Trophoblast cell (in vitro differentiated cells and primary cell): ENCODE measurements at regions not wholly inside any gene's neighbourhood (a gene's known extent, or its start where the extent isn't known, plus 50 kb on each side); places are given as distances from the start of the nearest gene placed in this dataset.

Experiments
- DNase-seq, 2 donors: peaks; one replicate each; pipeline ENCODE4 v3.0.0-alpha.2; 2016
- H2AFZ ChIP-seq: 2 replicates; pipeline ENCODE4 v1.6.1; 2013; ENCODE audit warnings: low read length, moderate library complexity, mild to moderate bottlenecking; ENCODE audit not compliant: insufficient read depth, poor library complexity
- H2AK5ac ChIP-seq: 2 replicates; pipeline ENCODE4 v1.6.1; 2013; ENCODE audit warnings: mild to moderate bottlenecking, low read length
- H2BK120ac ChIP-seq: 2 replicates; pipeline ENCODE4 v1.6.1; 2013; ENCODE audit warnings: low read length, mild to moderate bottlenecking, moderate library complexity; ENCODE audit not compliant: insufficient read depth, poor library complexity
- H2BK12ac ChIP-seq: 2 replicates; pipeline ENCODE4 v1.6.1; 2013; ENCODE audit warnings: mild to moderate bottlenecking, low read length, moderate library complexity
- H2BK5ac ChIP-seq: 2 replicates; pipeline ENCODE4 v1.6.1; 2013; ENCODE audit warnings: low read length, low read depth, moderate library complexity, mild to moderate bottlenecking; ENCODE audit not compliant: poor library complexity
- H3K14ac ChIP-seq: 2 replicates; pipeline ENCODE4 v1.6.1; 2013; ENCODE audit warnings: mild to moderate bottlenecking, low read length
- H3K18ac ChIP-seq: 2 replicates; pipeline ENCODE4 v1.6.1; 2013; ENCODE audit warnings: mild to moderate bottlenecking, low read length
- H3K23ac ChIP-seq: 2 replicates; pipeline ENCODE4 v1.6.1; 2013; ENCODE audit warnings: low read length
- H3K27ac ChIP-seq: 2 replicates; pipeline ENCODE4 v1.5.1; 2013; ENCODE audit warnings: low read depth, mild to moderate bottlenecking, inconsistent platforms, low read length, moderate library complexity
- H3K27me3 ChIP-seq: 2 replicates; pipeline ENCODE4 v1.6.1; 2013; ENCODE audit warnings: inconsistent platforms, mild to moderate bottlenecking, low read length, moderate library complexity; ENCODE audit not compliant: insufficient read depth
- H3K36me3 ChIP-seq, 2 experiments: 1 replicate in 1 of 2; 2 replicates in 1 of 2; pipeline ENCODE4 v1.6.1; 2013; ENCODE audit warnings: low read length in 2 of 2, mild to moderate bottlenecking in 2 of 2, moderate library complexity in 1 of 2; ENCODE audit not compliant: insufficient read depth in 2 of 2, control insufficient read depth in 1 of 2
- H3K4ac ChIP-seq: 2 replicates; pipeline ENCODE4 v1.6.1; 2013; ENCODE audit warnings: low read depth, mild to moderate bottlenecking, low read length, moderate library complexity
- H3K4me1 ChIP-seq, 2 experiments: 1 replicate in 1 of 2; 2 replicates in 1 of 2; pipeline ENCODE4 v1.6.1; 2013; ENCODE audit warnings: low read length in 2 of 2, mild to moderate bottlenecking in 2 of 2, moderate library complexity in 1 of 2; ENCODE audit not compliant: insufficient read depth in 2 of 2, control insufficient read depth in 1 of 2
- H3K4me2 ChIP-seq: 2 replicates; pipeline ENCODE4 v1.6.1; 2013; ENCODE audit warnings: inconsistent platforms, mild to moderate bottlenecking, low read length, moderate library complexity
- H3K4me3 ChIP-seq: 2 replicates; pipeline ENCODE4 v1.5.1; 2013; ENCODE audit warnings: mild to moderate bottlenecking, low read depth, low read length, inconsistent platforms
- H3K79me1 ChIP-seq: one replicate; pipeline ENCODE4 v1.6.1; 2013; ENCODE audit warnings: low read length
- H3K79me2 ChIP-seq: 2 replicates; pipeline ENCODE4 v1.6.1; 2013; ENCODE audit warnings: low read length, mild to moderate bottlenecking; ENCODE audit not compliant: control insufficient read depth, insufficient read depth, poor library complexity
- H3K9ac ChIP-seq: 2 replicates; pipeline ENCODE4 v1.6.1; 2013; ENCODE audit warnings: mild to moderate bottlenecking, low read length
- H3K9me3 ChIP-seq: 2 replicates; pipeline ENCODE4 v1.6.1; 2013; ENCODE audit warnings: low read depth, mild to moderate bottlenecking, control low read depth, inconsistent platforms, low read length; ENCODE audit not compliant: insufficient read depth
- H4K12ac ChIP-seq: 2 replicates; pipeline ENCODE4 v1.6.1; 2013; ENCODE audit warnings: low read depth, mild to moderate bottlenecking, low read length, moderate library complexity
- H4K8ac ChIP-seq: 2 replicates; pipeline ENCODE4 v1.6.1; 2013; ENCODE audit warnings: low read depth, mild to moderate bottlenecking, low read length, moderate library complexity
- H4K91ac ChIP-seq: one replicate; pipeline ENCODE4 v1.6.1; 2013; ENCODE audit warnings: low read depth, mild to moderate bottlenecking, low read length, moderate library complexity
- WGBS: extraction: QIAGEN DNeasy Blood & Tissue Kit; methylation state at CpG from one replicate; pipeline ENCODE4 v1.1.7; 2013; ENCODE audit warnings: missing lambda C conversion rate; ENCODE audit not compliant: insufficient read length, insufficient coverage; ENCODE audit errors: extremely low coverage; 5-methylcytosine and 5-hydroxymethylcytosine counted together

- no peak overlapping the region for H2BK12ac ChIP-seq
- no CpG with 5 or more reads among the region's 12 CpGs for WGBS
- H2BK5ac ChIP-seq: no peak overlapping the region
- H2BK120ac ChIP-seq: no peak overlapping the region
- H3K79me2 ChIP-seq: no peaks in the 10 kb centered on the region
- H4K8ac ChIP-seq: no peak overlapping the region
- H3K27ac ChIP-seq: no peak overlapping the region
- H2AFZ ChIP-seq: no peak overlapping the region
- H3K4me2 ChIP-seq: no peak overlapping the region
- no peaks in the 10 kb centered on the region for H3K36me3 ChIP-seq
- no peak for DNase-seq
- no peaks in the 10 kb centered on the region for H3K4me1 ChIP-seq
- H4K12ac ChIP-seq: no peak overlapping the region
- no peak overlapping the region for H3K18ac ChIP-seq
- no peak overlapping the region for H3K4ac ChIP-seq
- H3K9ac ChIP-seq: no peak overlapping the region
- no peak overlapping the region for H3K14ac ChIP-seq
- no peak overlapping the region for H3K4me3 ChIP-seq
- H3K23ac ChIP-seq: no peak overlapping the region
- H3K9me3 ChIP-seq: no peaks in the 10 kb centered on the region
- H3K27me3 ChIP-seq: no peaks in the 10 kb centered on the region
- no peak overlapping the region for H2AK5ac ChIP-seq
- H4K91ac ChIP-seq: no peak overlapping the region
- no peaks in the 10 kb centered on the region for H3K79me1 ChIP-seq
Measured at GRCh38 chr3:103926936-103927335, 1439.8 kb upstream of the ALCAM start.

GRCh38 chr3:103927896-103928295 is 1438.8 kb upstream of the ALCAM start:
- no peak overlapping the region for H4K91ac ChIP-seq
- no peak overlapping the region for H2BK5ac ChIP-seq
- no peaks in the 10 kb centered on the region for H3K79me1 ChIP-seq
- no peak overlapping the region for H3K9ac ChIP-seq
- no peak overlapping the region for H4K8ac ChIP-seq
- H3K79me2 ChIP-seq: no peaks in the 10 kb centered on the region
- H2AFZ ChIP-seq: no peak overlapping the region
- no peak overlapping the region for H3K4me3 ChIP-seq
- WGBS: no CpG with 5 or more reads among the region's 1 CpG
- no peak overlapping the region for H3K14ac ChIP-seq
- DNase-seq: no peak
- no peak overlapping the region for H2BK12ac ChIP-seq
- no peak overlapping the region for H2BK120ac ChIP-seq
- no peak overlapping the region for H3K23ac ChIP-seq
- no peaks in the 10 kb centered on the region for H3K4me1 ChIP-seq
- no peak overlapping the region for H3K4ac ChIP-seq
- no peaks in the 10 kb centered on the region for H3K36me3 ChIP-seq
- no peaks in the 10 kb centered on the region for H3K9me3 ChIP-seq
- no peak overlapping the region for H2AK5ac ChIP-seq
- no peak overlapping the region for H3K4me2 ChIP-seq
- no peak overlapping the region for H3K18ac ChIP-seq
- no peak overlapping the region for H4K12ac ChIP-seq
- H3K27me3 ChIP-seq: no peaks in the 10 kb centered on the region
- H3K27ac ChIP-seq: no peak overlapping the region

GRCh38 chr3:103937094-103937493 is 1429.6 kb upstream of the ALCAM start:
- Histone ChIP-seq H3K27ac (no peak overlapping the region), H3K79me1 (no peaks in the 10 kb centered on the region), H3K27me3 (no peaks in the 10 kb centered on the region), H2BK5ac (no peak overlapping the region), H4K91ac (no peak overlapping the region), H3K23ac (no peak overlapping the region), H3K9ac (no peak overlapping the region), H3K4me2 (no peak overlapping the region), H2BK120ac (no peak overlapping the region), H3K4me3 (no peak overlapping the region), H3K4me1 (no peaks in the 10 kb centered on the region), H3K79me2 (no peaks in the 10 kb centered on the region), H3K9me3 (no peaks in the 10 kb centered on the region), H3K14ac (no peak overlapping the region), H2BK12ac (no peak overlapping the region), H3K18ac (no peak overlapping the region), H3K4ac (no peak overlapping the region), H3K36me3 (no peaks in the 10 kb centered on the region), H2AFZ (no peak overlapping the region), H4K8ac (no peak overlapping the region), H2AK5ac (no peak overlapping the region), H4K12ac (no peak overlapping the region)
- DNase-seq: no peak

- Histone ChIP-seq H3K4me1 (no peaks in the 10 kb centered on the region), H3K9me3 (no peaks in the 10 kb centered on the region), H4K91ac (no peak overlapping the region), H3K79me1 (no peaks in the 10 kb centered on the region), H4K12ac (no peak overlapping the region), H3K79me2 (no peaks in the 10 kb centered on the region), H3K18ac (no peak overlapping the region), H2AK5ac (no peak overlapping the region), H3K27ac (no peak overlapping the region), H3K23ac (no peak overlapping the region), H3K27me3 (no peaks in the 10 kb centered on the region), H3K4me3 (no peak overlapping the region), H3K9ac (no peak overlapping the region), H2AFZ (no peak overlapping the region), H2BK120ac (no peak overlapping the region), H3K4ac (no peak overlapping the region), H3K4me2 (no peak overlapping the region), H3K14ac (no peak overlapping the region), H2BK12ac (no peak overlapping the region), H4K8ac (no peak overlapping the region), H2BK5ac (no peak overlapping the region), H3K36me3 (no peaks in the 10 kb centered on the region)
- no CpG with 5 or more reads among the region's 2 CpGs for WGBS
- DNase-seq: no peak
Measured at GRCh38 chr3:103947062-103947461, 1419.6 kb upstream of the ALCAM start.

DNA sequence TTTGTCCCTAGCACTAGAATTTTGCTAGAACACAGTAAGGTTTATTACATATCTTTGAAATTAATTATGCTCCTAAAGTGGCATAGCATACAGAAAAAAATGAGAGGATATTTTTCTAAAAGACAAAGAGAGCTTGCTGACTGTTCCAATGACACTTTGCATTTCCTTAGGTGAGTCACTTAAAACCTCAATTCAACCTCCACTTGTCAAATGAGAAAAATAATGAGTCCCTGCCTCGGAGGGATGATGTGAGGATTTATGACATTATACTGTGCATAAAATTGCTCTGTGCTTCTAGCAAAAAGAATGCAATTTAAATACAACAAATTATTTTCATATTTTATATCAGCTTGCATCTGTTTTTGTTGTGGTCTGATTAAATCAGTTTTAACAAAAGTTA is 1417.0 kb upstream of the ALCAM start:
- Histone ChIP-seq H3K23ac (no peak overlapping the region), H3K36me3 (no peaks in the 10 kb centered on the region), H3K4me3 (no peak overlapping the region), H3K9me3 (no peaks in the 10 kb centered on the region), H4K91ac (no peak overlapping the region), H2BK5ac (no peak overlapping the region), H4K8ac (no peak overlapping the region), H3K27me3 (no peaks in the 10 kb centered on the region), H4K12ac (no peak overlapping the region), H3K79me2 (no peaks in the 10 kb centered on the region), H2BK12ac (no peak overlapping the region), H3K14ac (no peak overlapping the region), H3K27ac (no peak overlapping the region), H3K18ac (no peak overlapping the region), H3K4ac (no peak overlapping the region), H3K4me1 (no peaks in the 10 kb centered on the region), H2BK120ac (no peak overlapping the region), H3K79me1 (no peaks in the 10 kb centered on the region), H3K4me2 (no peak overlapping the region), H2AFZ (no peak overlapping the region), H3K9ac (no peak overlapping the region), H2AK5ac (no peak overlapping the region)
- no peak for DNase-seq
- WGBS: no CpG with 5 or more reads among the region's 1 CpG
